ENCODE measurements at regions not wholly inside any gene's neighbourhood (a gene's known extent, or its start where the extent isn't known, plus 50 kb on each side); places are given as distances from the start of the nearest gene placed in this dataset.

GRCh38 chr15:31555022-31555421 lies 228.4 kb downstream of the KLF13 start:
- no peak overlapping the region for H2AFZ ChIP-seq
- no peaks in the 10 kb centered on the region for H3K9me2 ChIP-seq (ENCODE audit: insufficient read depth)
- H4K20me1 ChIP-seq (ENCODE audit: insufficient read depth): no peaks in the 10 kb centered on the region
- no peak overlapping the region for H3K4me2 ChIP-seq (ENCODE audit: unreplicated experiment)
- WGBS, 2 experiments (ENCODE audit: low coverage in 1 of 2, low lambda C conversion rate in 2 of 2, missing lambda C conversion rate in 2 of 2): 98 to 100% methylated on average over 3 of the region's 3 CpGs
- H3K27ac ChIP-seq: no peak overlapping the region
- TF ChIP-seq EZH2phosphoT487 (IDR thresholded peaks at IDR 0.05; ENCODE audit: insufficient read depth, low read depth) (no peak), EZH2 (IDR thresholded peaks at IDR 0.05; ENCODE audit: insufficient read depth, poor library complexity, severe bottlenecking) (no peak)
- H3F3A ChIP-seq (ENCODE audit: insufficient read depth): no peaks in the 10 kb centered on the region
- H3K36me3 ChIP-seq (ENCODE audit: low read depth): no peaks in the 10 kb centered on the region
- H3K79me2 ChIP-seq (ENCODE audit: insufficient read depth): no peaks in the 10 kb centered on the region
- H3K27me3 ChIP-seq (replicated peaks; ENCODE audit: insufficient read depth): no peaks in the 10 kb centered on the region
- H3K9me3 ChIP-seq (ENCODE audit: low read depth): no peaks in the 10 kb centered on the region
- H3K9ac ChIP-seq: no peak overlapping the region
- in situ Hi-C loops (cut with MboI): no loop called here
- no peak overlapping the region for H3K4me3 ChIP-seq
- no peak for DNase-seq
- peaks cover 9% of the 10 kb centered on the region for H3K4me1 ChIP-seq (ENCODE audit: insufficient read depth)

GRCh38 chr15:31556494-31557150 lies 230.0 kb downstream of the KLF13 start:
- no peaks in the 10 kb centered on the region for H3K79me2 ChIP-seq (ENCODE audit: insufficient read depth)
- H3K4me3 ChIP-seq: no peak overlapping the region
- H3K27me3 ChIP-seq (replicated peaks; ENCODE audit: insufficient read depth): no peaks in the 10 kb centered on the region
- no peak for DNase-seq
- H3K9me2 ChIP-seq (ENCODE audit: insufficient read depth): no peaks in the 10 kb centered on the region
- no peak for TF ChIP-seq EZH2 (IDR thresholded peaks at IDR 0.05; ENCODE audit: insufficient read depth, poor library complexity, severe bottlenecking)
- no peak for TF ChIP-seq EZH2phosphoT487 (IDR thresholded peaks at IDR 0.05; ENCODE audit: insufficient read depth, low read depth)
- H3K9ac ChIP-seq: no peak overlapping the region
- H3K4me2 ChIP-seq (ENCODE audit: unreplicated experiment): no peak overlapping the region
- H3K27ac ChIP-seq: no peak overlapping the region
- H4K20me1 ChIP-seq (ENCODE audit: insufficient read depth): no peaks in the 10 kb centered on the region
- H3K36me3 ChIP-seq (ENCODE audit: low read depth): no peaks in the 10 kb centered on the region
- H3F3A ChIP-seq (ENCODE audit: insufficient read depth): no peaks in the 10 kb centered on the region
- H3K4me1 ChIP-seq (ENCODE audit: insufficient read depth): peaks cover 9% of the 10 kb centered on the region
- H3K9me3 ChIP-seq (ENCODE audit: low read depth): no peaks in the 10 kb centered on the region
- H2AFZ ChIP-seq: no peak overlapping the region
- WGBS, 2 experiments (ENCODE audit: low coverage in 1 of 2, low lambda C conversion rate in 2 of 2, missing lambda C conversion rate in 2 of 2): 83 to 92% methylated on average over 9 of the region's 9 CpGs
- in situ Hi-C loops (cut with MboI): no loop called here

GRCh38 chr15:31557899-31558298 lies 231.3 kb downstream of the KLF13 start:
- H2AFZ ChIP-seq: no peak overlapping the region
- TF ChIP-seq EZH2 (IDR thresholded peaks at IDR 0.05; ENCODE audit: insufficient read depth, poor library complexity, severe bottlenecking) (no peak), EZH2phosphoT487 (IDR thresholded peaks at IDR 0.05; ENCODE audit: insufficient read depth, low read depth) (no peak)
- WGBS, 2 experiments (ENCODE audit: low coverage in 1 of 2, low lambda C conversion rate in 2 of 2, missing lambda C conversion rate in 2 of 2): 25 to 29% methylated on average over 7 of the region's 7 CpGs
- H3K79me2 ChIP-seq (ENCODE audit: insufficient read depth): no peaks in the 10 kb centered on the region
- peak; percentile 17 for DNase-seq
- H3K27me3 ChIP-seq (replicated peaks; ENCODE audit: insufficient read depth): no peaks in the 10 kb centered on the region
- H4K20me1 ChIP-seq (ENCODE audit: insufficient read depth): no peaks in the 10 kb centered on the region
- no peaks in the 10 kb centered on the region for H3K36me3 ChIP-seq (ENCODE audit: low read depth)
- no peak overlapping the region for H3K4me2 ChIP-seq (ENCODE audit: unreplicated experiment)
- H3K27ac ChIP-seq: no peak overlapping the region
- H3K4me3 ChIP-seq: no peak overlapping the region
- H3K9me3 ChIP-seq (ENCODE audit: low read depth): no peaks in the 10 kb centered on the region
- peaks cover 9% of the 10 kb centered on the region for H3K4me1 ChIP-seq (ENCODE audit: insufficient read depth)
- no peak overlapping the region for H3K9ac ChIP-seq
- no peaks in the 10 kb centered on the region for H3K9me2 ChIP-seq (ENCODE audit: insufficient read depth)
- no peaks in the 10 kb centered on the region for H3F3A ChIP-seq (ENCODE audit: insufficient read depth)
- in situ Hi-C loops (cut with MboI): no loop called here

GRCh38 chr15:31558840-31559239 lies 232.2 kb downstream of the KLF13 start:
- Histone ChIP-seq H2AFZ (no peak overlapping the region), H3K4me1 (ENCODE audit: insufficient read depth) (peaks cover 9% of the 10 kb centered on the region), H3K9me3 (ENCODE audit: low read depth) (no peaks in the 10 kb centered on the region), H3K4me3 (no peak overlapping the region), H3K27ac (no peak overlapping the region), H4K20me1 (ENCODE audit: insufficient read depth) (no peaks in the 10 kb centered on the region), H3K36me3 (ENCODE audit: low read depth) (no peaks in the 10 kb centered on the region), H3K4me2 (ENCODE audit: unreplicated experiment) (no peak overlapping the region), H3F3A (ENCODE audit: insufficient read depth) (no peaks in the 10 kb centered on the region), H3K27me3 (replicated peaks; ENCODE audit: insufficient read depth) (no peaks in the 10 kb centered on the region), H3K79me2 (ENCODE audit: insufficient read depth) (no peaks in the 10 kb centered on the region), H3K9ac (no peak overlapping the region), H3K9me2 (ENCODE audit: insufficient read depth) (no peaks in the 10 kb centered on the region)
- in situ Hi-C loops (cut with MboI): no loop called here
- TF ChIP-seq EZH2phosphoT487 (IDR thresholded peaks at IDR 0.05; ENCODE audit: insufficient read depth, low read depth) (no peak), EZH2 (IDR thresholded peaks at IDR 0.05; ENCODE audit: insufficient read depth, poor library complexity, severe bottlenecking) (no peak)
- DNase-seq: no peak
- WGBS, 2 experiments (ENCODE audit: low coverage in 1 of 2, low lambda C conversion rate in 2 of 2, missing lambda C conversion rate in 2 of 2): 83 to 87% methylated on average over 11 to 12 of the region's 12 CpGs

All from GM23248 (cell line).